ENCODE measurements at regions not wholly inside any gene's neighbourhood (a gene's known extent, or its start where the extent isn't known, plus 50 kb on each side); places are given as distances from the start of the nearest gene placed in this dataset.
A peak's percentile ranks its signal among the peaks of the same experiment; 100 is the strongest.
"Not testable (repeated sequence)": the region's sequence is repeated elsewhere in the genome, so short reads cannot be mapped to it uniquely, and the experiment has no call there.

- DNase-seq: no peak
Observed at GRCh38 chr3:38964204-38964603, 87.5 kb downstream of the SCN11A start.

- DNase-seq: peak; percentile 21
Observed at GRCh38 chr3:38960953-38961622, 90.7 kb downstream of the SCN11A start.

- no peak for DNase-seq
Observed at GRCh38 chr3:38960042-38960622, 91.6 kb downstream of the SCN11A start.

- no peak for DNase-seq
Observed at GRCh38 chr3:38958026-38958720, 93.6 kb downstream of the SCN11A start.

GRCh38 chr3:38957296-38957695 is 94.4 kb downstream of the SCN11A start:
- no peak for DNase-seq

GRCh38 chr3:38952721-38953120 is 99.0 kb downstream of the SCN11A start:
- DNase-seq: no peak

GRCh38 chr3:38951167-38951566 is 100.6 kb downstream of the SCN11A start:
- DNase-seq: not testable (repeated sequence)

GRCh38 chr3:38950581-38950980 is 101.2 kb downstream of the SCN11A start:
- no peak for DNase-seq

GRCh38 chr3:38949994-38950393 is 101.8 kb downstream of the SCN11A start:
- DNase-seq: no peak

GRCh38 chr3:38940394-38940793 is 111.3 kb downstream of the SCN11A start:
- DNase-seq: no peak

- DNase-seq: no peak
Observed at GRCh38 chr3:38925351-38925750, 109.3 kb upstream of the SCN10A start.

GRCh38 chr3:38916706-38917105 is 100.7 kb upstream of the SCN10A start:
- no peak for DNase-seq

GRCh38 chr3:38907426-38907825 is 91.4 kb upstream of the SCN10A start:
- no peak for DNase-seq

- DNase-seq: no peak
Observed at GRCh38 chr3:38890426-38890825, 74.4 kb upstream of the SCN10A start.

GRCh38 chr3:38878646-38879045 is 62.6 kb upstream of the SCN10A start:
- DNase-seq: no peak
